ENCODE measurements at regions not wholly inside any gene's neighbourhood (a gene's known extent, or its start where the extent isn't known, plus 50 kb on each side); places are given as distances from the start of the nearest gene placed in this dataset.
"Not testable (repeated sequence)": the region's sequence is repeated elsewhere in the genome, so short reads cannot be mapped to it uniquely, and the experiment has no call there.

GRCh38 chr5:136559651-136560050, 194.3 kb upstream of the TRPC7 start:
- CTCF ChIA-PET: interaction anchor here (0.5 kb wide), 1 partner anchor 161 kb away, joined by 3 read pairs; no protein-coding TSS in a partner anchor
- no peaks in the 10 kb centered on the region for H3K4me1 Mint-ChIP-seq
- DNase-seq (no peak), ATAC-seq (no peak)
- H3K36me3 Mint-ChIP-seq (ENCODE audit: low read depth): no peaks in the 10 kb centered on the region
- H3K27ac Mint-ChIP-seq: no peak overlapping the region
- H3K4me3 Mint-ChIP-seq: no peak overlapping the region
- POLR2A ChIA-PET: no interaction called here
- H3K9me3 Mint-ChIP-seq (ENCODE audit: low read depth): peaks cover 11% of the 10 kb centered on the region
- peaks cover 2% of the 10 kb centered on the region for H3K27me3 Mint-ChIP-seq
- intact Hi-C loops (cut with DNase I, micrococcal nuclease): no loop called here

GRCh38 chr5:136547096-136547495, 181.8 kb upstream of the TRPC7 start:
- intact Hi-C loops (cut with DNase I, micrococcal nuclease); POLR2A ChIA-PET; ATAC-seq; H3K4me1 Mint-ChIP-seq; H3K9me3 Mint-ChIP-seq (ENCODE audit: low read depth); DNase-seq; CTCF ChIA-PET; H3K27ac Mint-ChIP-seq; H3K4me3 Mint-ChIP-seq; H3K36me3 Mint-ChIP-seq (ENCODE audit: low read depth); H3K27me3 Mint-ChIP-seq: not testable (repeated sequence)

GRCh38 chr5:136546441-136546840, 181.1 kb upstream of the TRPC7 start:
- DNase-seq; H3K36me3 Mint-ChIP-seq (ENCODE audit: low read depth); POLR2A ChIA-PET; H3K9me3 Mint-ChIP-seq (ENCODE audit: low read depth); CTCF ChIA-PET; H3K27me3 Mint-ChIP-seq; H3K27ac Mint-ChIP-seq; H3K4me1 Mint-ChIP-seq; ATAC-seq; intact Hi-C loops (cut with DNase I, micrococcal nuclease); H3K4me3 Mint-ChIP-seq: not testable (repeated sequence)

- DNase-seq; H3K4me1 Mint-ChIP-seq; ATAC-seq; intact Hi-C loops (cut with DNase I, micrococcal nuclease); H3K27ac Mint-ChIP-seq; H3K9me3 Mint-ChIP-seq (ENCODE audit: low read depth); H3K27me3 Mint-ChIP-seq; H3K4me3 Mint-ChIP-seq; POLR2A ChIA-PET; CTCF ChIA-PET; H3K36me3 Mint-ChIP-seq (ENCODE audit: low read depth): not testable (repeated sequence)
Observed at GRCh38 chr5:136545031-136545430, 179.7 kb upstream of the TRPC7 start.

- no peak for DNase-seq
- no peaks in the 10 kb centered on the region for H3K27me3 Mint-ChIP-seq
- ChIA-PET POLR2A (no interaction called here), CTCF (no interaction called here)
- no peak overlapping the region for H3K27ac Mint-ChIP-seq
- H3K9me3 Mint-ChIP-seq (ENCODE audit: low read depth): no peaks in the 10 kb centered on the region
- H3K36me3 Mint-ChIP-seq (ENCODE audit: low read depth): no peaks in the 10 kb centered on the region
- no peaks in the 10 kb centered on the region for H3K4me1 Mint-ChIP-seq
- no peak for ATAC-seq
- no peak overlapping the region for H3K4me3 Mint-ChIP-seq
- intact Hi-C loops (cut with DNase I, micrococcal nuclease): no loop called here
Observed at GRCh38 chr5:136538534-136538933, 173.2 kb upstream of the TRPC7 start.

DNA sequence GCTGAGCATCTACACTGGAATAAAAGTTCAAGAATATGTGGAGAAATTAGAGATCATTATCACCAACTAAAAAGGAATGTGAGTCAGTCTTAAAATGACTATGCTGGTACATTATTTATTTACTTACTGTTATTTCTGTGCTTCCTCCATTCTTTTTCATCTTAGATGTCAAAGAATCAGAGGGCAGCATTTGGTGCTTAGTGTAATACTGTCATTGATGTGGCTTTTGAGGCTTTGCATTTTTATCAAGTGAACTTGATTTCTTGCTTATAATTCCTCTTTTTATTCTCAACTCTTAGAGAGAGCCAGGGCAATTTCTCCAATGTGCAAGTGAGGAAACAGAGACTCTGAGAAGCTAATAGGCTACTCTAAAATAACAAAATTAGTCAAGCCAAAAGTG, 163.7 kb upstream of the TRPC7 start:
- no peak overlapping the region for H3K27ac Mint-ChIP-seq
- intact Hi-C loops (cut with DNase I, micrococcal nuclease): no loop called here
- POLR2A ChIA-PET: no interaction called here

DNA sequence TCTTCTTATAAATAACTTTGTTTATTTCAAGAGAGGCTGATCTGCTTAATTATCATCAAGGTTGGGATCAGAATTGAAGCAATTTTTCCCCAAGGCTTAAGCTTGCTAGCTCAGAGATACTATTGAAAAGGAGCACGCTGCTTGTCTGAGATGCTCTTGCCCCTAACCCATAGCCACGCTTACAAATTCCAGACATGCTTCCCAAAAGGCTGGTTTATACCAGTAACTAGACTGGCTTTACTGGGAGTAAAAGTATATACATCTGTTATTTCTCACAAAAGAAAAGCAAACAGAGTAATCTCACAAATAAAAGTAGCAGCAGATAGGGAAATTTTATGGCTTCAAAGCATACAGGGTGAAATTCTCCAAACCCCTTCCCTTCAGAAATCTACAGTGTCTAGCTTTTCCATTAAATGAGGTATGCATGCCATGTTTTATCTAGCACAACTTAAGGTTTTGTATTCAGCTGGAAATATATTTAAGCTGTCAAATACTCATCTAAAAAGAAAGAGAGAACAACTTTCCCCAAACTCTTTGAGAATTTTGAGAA, 163.2 kb upstream of the TRPC7 start:
- CTCF ChIA-PET: interaction anchor here (0.7 kb wide), 1 partner anchor 147 kb away, joined by 3 read pairs; no protein-coding TSS in a partner anchor
- POLR2A ChIA-PET: interaction anchor here (0.6 kb wide), 1 partner anchor 59 kb away, joined by 4 read pairs; no protein-coding TSS in a partner anchor
- no peak overlapping the region for H3K27ac Mint-ChIP-seq
- no peak for DNase-seq
- H3K9me3 Mint-ChIP-seq (ENCODE audit: low read depth): no peaks in the 10 kb centered on the region
- no peak overlapping the region for H3K4me3 Mint-ChIP-seq
- peaks cover 2% of the 10 kb centered on the region for H3K27me3 Mint-ChIP-seq
- ATAC-seq: no peak
- intact Hi-C loops (cut with DNase I, micrococcal nuclease): no loop called here
- H3K36me3 Mint-ChIP-seq (ENCODE audit: low read depth): no peaks in the 10 kb centered on the region
- H3K4me1 Mint-ChIP-seq: no peaks in the 10 kb centered on the region

More for the DNA sequence above, 163.7 kb upstream of the TRPC7 start:
- no peaks in the 10 kb centered on the region for H3K36me3 Mint-ChIP-seq (ENCODE audit: low read depth)
- CTCF ChIA-PET: no interaction called here
- DNase-seq (no peak), ATAC-seq (no peak)
- peaks cover 2% of the 10 kb centered on the region for H3K27me3 Mint-ChIP-seq
- H3K9me3 Mint-ChIP-seq (ENCODE audit: low read depth): no peaks in the 10 kb centered on the region
- H3K4me3 Mint-ChIP-seq: no peak overlapping the region
- H3K4me1 Mint-ChIP-seq: no peaks in the 10 kb centered on the region

GRCh38 chr5:136527311-136527710, 162.0 kb upstream of the TRPC7 start:
- intact Hi-C loops (cut with DNase I, micrococcal nuclease): no loop called here
- DNase-seq (no peak), ATAC-seq (no peak)
- peaks cover 2% of the 10 kb centered on the region for H3K27me3 Mint-ChIP-seq
- H3K36me3 Mint-ChIP-seq (ENCODE audit: low read depth): no peaks in the 10 kb centered on the region
- H3K4me3 Mint-ChIP-seq: no peak overlapping the region
- no peaks in the 10 kb centered on the region for H3K9me3 Mint-ChIP-seq (ENCODE audit: low read depth)
- no peak overlapping the region for H3K27ac Mint-ChIP-seq
- POLR2A ChIA-PET: no interaction called here
- CTCF ChIA-PET: no interaction called here
- no peaks in the 10 kb centered on the region for H3K4me1 Mint-ChIP-seq

DNA sequence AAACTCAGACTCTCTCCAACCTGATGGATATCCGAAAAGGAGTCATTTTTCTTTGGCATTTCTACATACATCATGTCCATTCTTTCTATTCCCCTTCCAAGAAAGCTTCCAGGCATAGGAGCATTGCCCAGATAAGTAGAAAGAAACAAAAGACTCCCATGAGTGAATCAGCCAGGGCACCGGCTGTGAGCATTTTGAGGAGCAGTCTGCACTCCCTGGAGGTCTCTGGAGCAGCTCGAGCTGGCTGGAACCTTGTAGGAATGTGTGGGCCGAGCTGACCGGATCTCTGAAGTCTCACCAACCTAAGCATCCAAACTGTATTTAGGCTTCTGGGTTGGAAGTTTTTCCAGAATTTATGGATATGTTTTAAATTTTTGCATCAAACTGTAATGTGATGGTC, 161.4 kb upstream of the TRPC7 start:
- Mint-ChIP-seq H3K4me3 (no peak overlapping the region), H3K9me3 (ENCODE audit: low read depth) (no peaks in the 10 kb centered on the region), H3K36me3 (ENCODE audit: low read depth) (no peaks in the 10 kb centered on the region), H3K4me1 (no peaks in the 10 kb centered on the region), H3K27ac (no peak overlapping the region), H3K27me3 (peaks cover 2% of the 10 kb centered on the region)
- ATAC-seq: no peak
- POLR2A ChIA-PET: no interaction called here
- CTCF ChIA-PET: no interaction called here
- intact Hi-C loops (cut with DNase I, micrococcal nuclease): no loop called here
- no peak for DNase-seq

DNA sequence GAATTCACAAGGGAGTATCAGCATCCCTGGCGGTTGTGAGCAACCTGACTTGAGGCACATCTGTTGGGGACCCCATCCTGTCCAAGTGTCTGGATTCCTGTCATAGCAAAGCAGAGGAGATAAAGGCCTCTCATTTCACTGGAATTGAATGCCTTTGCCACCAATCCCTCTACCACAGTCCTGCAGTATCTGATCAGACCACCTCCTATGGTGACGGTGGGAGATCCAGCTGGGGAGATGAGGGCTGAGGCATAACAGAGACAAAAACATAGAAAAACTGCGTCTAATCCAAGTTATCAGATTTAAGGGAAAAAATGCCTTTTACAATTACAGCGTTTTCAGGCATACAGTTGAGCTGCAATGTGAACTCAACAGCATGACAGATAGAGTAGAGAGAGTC, 160.7 kb upstream of the TRPC7 start:
- Mint-ChIP-seq H3K27me3 (no peaks in the 10 kb centered on the region), H3K27ac (no peak overlapping the region), H3K36me3 (ENCODE audit: low read depth) (no peaks in the 10 kb centered on the region), H3K9me3 (ENCODE audit: low read depth) (no peaks in the 10 kb centered on the region), H3K4me3 (no peak overlapping the region), H3K4me1 (no peaks in the 10 kb centered on the region)
- DNase-seq (no peak), ATAC-seq (no peak)
- intact Hi-C loops (cut with DNase I, micrococcal nuclease): no loop called here
- CTCF ChIA-PET: no interaction called here
- POLR2A ChIA-PET: no interaction called here

GRCh38 chr5:136525597-136525996, 160.3 kb upstream of the TRPC7 start:
- intact Hi-C loops (cut with DNase I, micrococcal nuclease): no loop called here
- H3K9me3 Mint-ChIP-seq (ENCODE audit: low read depth): no peaks in the 10 kb centered on the region
- H3K36me3 Mint-ChIP-seq (ENCODE audit: low read depth): no peaks in the 10 kb centered on the region
- H3K4me3 Mint-ChIP-seq: no peak overlapping the region
- DNase-seq (no peak), ATAC-seq (no peak)
- H3K4me1 Mint-ChIP-seq: no peaks in the 10 kb centered on the region
- no peaks in the 10 kb centered on the region for H3K27me3 Mint-ChIP-seq
- no peak overlapping the region for H3K27ac Mint-ChIP-seq
- ChIA-PET CTCF (no interaction called here), POLR2A (no interaction called here)

DNA sequence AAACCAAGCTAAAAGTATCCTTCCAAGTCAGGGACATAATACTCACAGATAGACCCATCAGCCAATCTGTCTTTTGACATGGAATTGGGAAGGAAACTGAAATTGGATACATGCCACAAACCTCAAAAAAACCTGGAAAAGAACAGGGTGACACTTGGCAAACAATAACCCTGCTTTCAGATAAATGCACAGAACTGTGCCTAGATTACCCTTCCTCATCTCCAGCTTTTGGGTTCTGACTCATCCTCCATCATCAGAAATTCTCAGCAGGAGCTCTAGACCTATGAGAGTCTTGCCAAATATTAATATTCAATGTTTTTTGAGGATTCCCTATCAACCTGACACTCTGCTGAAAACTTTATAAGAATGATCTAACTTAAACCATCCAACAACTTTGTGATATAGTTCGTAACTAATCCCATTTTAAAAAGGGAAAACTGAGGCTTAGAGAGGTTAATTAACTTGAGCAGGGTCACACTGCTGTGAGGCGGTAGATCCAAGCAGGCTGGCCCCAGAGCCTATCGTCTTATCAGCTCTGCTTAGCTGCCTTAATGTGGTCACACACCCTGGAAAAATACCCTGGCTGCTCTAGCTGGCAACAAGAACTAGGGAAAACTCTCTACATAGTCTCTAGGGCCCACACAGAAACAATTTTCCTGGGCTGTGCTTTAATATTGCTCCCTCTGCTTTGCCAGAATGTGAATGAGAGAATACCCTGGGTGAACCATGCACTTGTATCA, 157.0 kb upstream of the TRPC7 start:
- CTCF ChIA-PET: no interaction called here
- DNase-seq: no peak
- Mint-ChIP-seq H3K9me3 (ENCODE audit: low read depth) (no peaks in the 10 kb centered on the region), H3K4me1 (no peaks in the 10 kb centered on the region), H3K4me3 (no peak overlapping the region), H3K36me3 (ENCODE audit: low read depth) (no peaks in the 10 kb centered on the region), H3K27ac (no peak overlapping the region), H3K27me3 (no peaks in the 10 kb centered on the region)
- intact Hi-C loops (cut with DNase I, micrococcal nuclease): no loop called here
- ATAC-seq: no peak
- POLR2A ChIA-PET: no interaction called here
